SU-DHL-6 (cell line): ENCODE measurements at regions not wholly inside any gene's neighbourhood (a gene's known extent, or its start where the extent isn't known, plus 50 kb on each side); places are given as distances from the start of the nearest gene placed in this dataset.

Experiments
- H2AFZ ChIP-seq: fragments of 200-600 bp; sonication (generic); 2 replicates; pipeline ENCODE4 v1.6.1; 2014; ENCODE audit warnings: low read depth, mild to moderate bottlenecking, moderate library complexity, mixed read lengths, antibody characterized with exemption, low read length; ENCODE audit not compliant: severe bottlenecking
- H3F3A ChIP-seq: fragments of 200-600 bp; shearing (Covaris generic); 2 replicates; pipeline ENCODE4 v1.6.0; 2016; ENCODE audit warnings: antibody characterized with exemption, mild to moderate bottlenecking; ENCODE audit not compliant: insufficient read depth
- H3K27ac ChIP-seq: fragments of 200-600 bp; sonication (generic); 2 replicates; pipeline ENCODE4 v1.5.1; 2016; ENCODE audit warnings: low read depth, mild to moderate bottlenecking, low read length, moderate library complexity, mixed read lengths
- H3K27me3 ChIP-seq: fragments of 200-600 bp; sonication (generic), shearing (Covaris generic); 2 replicates; pipeline ENCODE4 v1.6.0; 2014; ENCODE audit warnings: mild to moderate bottlenecking, low read length
- H3K36me3 ChIP-seq: fragments of 200-600 bp; sonication (generic); 2 replicates; pipeline ENCODE4 v1.6.1; 2014; ENCODE audit warnings: mild to moderate bottlenecking, low read length, mixed read lengths
- H3K4me2 ChIP-seq: fragments of 300-600, 200-600 bp; shearing (Covaris generic), sonication (generic); 2 replicates; pipeline ENCODE4 v1.6.0; 2014; ENCODE audit warnings: low read length, low read depth, mild to moderate bottlenecking; ENCODE audit not compliant: poor library complexity, severe bottlenecking
- H3K4me3 ChIP-seq: fragments of 200-600 bp; sonication (generic); 2 replicates; pipeline ENCODE4 v1.5.1; 2014; ENCODE audit warnings: antibody characterized with exemption, low read length, mild to moderate bottlenecking, mixed read lengths; ENCODE audit not compliant: insufficient read depth, poor library complexity, severe bottlenecking
- H3K79me2 ChIP-seq: fragments of 200-600 bp; sonication (generic); 2 replicates; pipeline ENCODE4 v1.6.1; 2014; ENCODE audit warnings: mild to moderate bottlenecking, low read length, moderate library complexity; ENCODE audit not compliant: insufficient read depth
- H3K9ac ChIP-seq: fragments of 200-600 bp; sonication (generic); 2 replicates; pipeline ENCODE4 v1.7.0; 2014; ENCODE audit warnings: mild to moderate bottlenecking, low read length
- H3K9me2 ChIP-seq: fragments of 200-600 bp; sonication (generic); replicated peaks from 2 replicates; pipeline ENCODE4 v1.6.1; 2014; ENCODE audit warnings: low read length; ENCODE audit not compliant: insufficient read depth
- H3K9me3 ChIP-seq: fragments of 200-600 bp; sonication (generic); 2 replicates; pipeline ENCODE4 v1.6.1; 2014; ENCODE audit warnings: low read length, mixed read lengths; ENCODE audit not compliant: insufficient read depth
- H4K20me1 ChIP-seq: fragments of 200-600 bp; sonication (generic); 2 replicates; pipeline ENCODE4 v1.6.1; 2014; ENCODE audit warnings: low read depth, mild to moderate bottlenecking, antibody characterized with exemption, low read length, moderate library complexity, mixed read lengths
- EZH2phosphoT487 ChIP-seq: fragments of 200-600 bp; sonication (generic), shearing (Covaris generic); conservative IDR thresholded peaks from 2 replicates; pipeline ENCODE4 v1.6.1; 2018; ENCODE audit warnings: mild to moderate bottlenecking, antibody characterized with exemption, low read length, moderate library complexity, mixed read lengths
- TF ChIP-seq, protein P1 (sequence below): fragments of 200-600 bp; sonication (generic); IDR thresholded peaks from one replicate; pipeline ENCODE4 v1.5.1; 2017; ENCODE audit warnings: antibody characterized with exemption, mild to moderate bottlenecking, low read length, moderate library complexity; ENCODE audit not compliant: insufficient read depth, poor library complexity, severe bottlenecking

DNA sequence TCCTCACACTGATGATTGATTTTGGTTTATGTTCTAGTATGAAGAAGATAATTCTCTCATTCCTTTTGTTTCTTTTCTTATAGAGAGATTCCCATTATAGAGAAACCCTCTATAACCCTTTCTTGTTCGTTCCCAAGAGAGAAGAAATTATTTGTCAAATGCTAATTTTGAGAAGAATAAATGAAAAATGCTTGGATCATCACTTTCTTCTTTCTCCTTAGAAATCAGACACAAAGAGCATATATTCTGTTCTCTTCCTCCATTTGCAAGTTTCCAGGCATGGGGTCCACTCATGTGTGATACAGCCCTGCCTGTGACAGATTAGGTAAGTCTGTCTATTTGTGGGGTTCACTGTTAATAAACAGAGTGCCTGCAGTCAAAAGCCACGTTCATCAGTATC, 222.6 kb upstream of the NECTIN3 start:
- Histone ChIP-seq H3K9me3 (no peaks in the 10 kb centered on the region), H3K27ac (no peak overlapping the region), H4K20me1 (no peaks in the 10 kb centered on the region), H3K4me2 (no peak overlapping the region), H3K9me2 (no peaks in the 10 kb centered on the region), H3K79me2 (no peaks in the 10 kb centered on the region), H2AFZ (no peak overlapping the region), H3K36me3 (no peaks in the 10 kb centered on the region), H3K9ac (no peak overlapping the region), H3F3A (no peaks in the 10 kb centered on the region), H3K4me3 (no peak overlapping the region), H3K27me3 (no peaks in the 10 kb centered on the region)
- TF ChIP-seq, protein P1, sequence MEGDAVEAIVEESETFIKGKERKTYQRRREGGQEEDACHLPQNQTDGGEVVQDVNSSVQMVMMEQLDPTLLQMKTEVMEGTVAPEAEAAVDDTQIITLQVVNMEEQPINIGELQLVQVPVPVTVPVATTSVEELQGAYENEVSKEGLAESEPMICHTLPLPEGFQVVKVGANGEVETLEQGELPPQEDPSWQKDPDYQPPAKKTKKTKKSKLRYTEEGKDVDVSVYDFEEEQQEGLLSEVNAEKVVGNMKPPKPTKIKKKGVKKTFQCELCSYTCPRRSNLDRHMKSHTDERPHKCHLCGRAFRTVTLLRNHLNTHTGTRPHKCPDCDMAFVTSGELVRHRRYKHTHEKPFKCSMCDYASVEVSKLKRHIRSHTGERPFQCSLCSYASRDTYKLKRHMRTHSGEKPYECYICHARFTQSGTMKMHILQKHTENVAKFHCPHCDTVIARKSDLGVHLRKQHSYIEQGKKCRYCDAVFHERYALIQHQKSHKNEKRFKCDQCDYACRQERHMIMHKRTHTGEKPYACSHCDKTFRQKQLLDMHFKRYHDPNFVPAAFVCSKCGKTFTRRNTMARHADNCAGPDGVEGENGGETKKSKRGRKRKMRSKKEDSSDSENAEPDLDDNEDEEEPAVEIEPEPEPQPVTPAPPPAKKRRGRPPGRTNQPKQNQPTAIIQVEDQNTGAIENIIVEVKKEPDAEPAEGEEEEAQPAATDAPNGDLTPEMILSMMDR, result no peak
- TF ChIP-seq EZH2phosphoT487, result no peak

DNA sequence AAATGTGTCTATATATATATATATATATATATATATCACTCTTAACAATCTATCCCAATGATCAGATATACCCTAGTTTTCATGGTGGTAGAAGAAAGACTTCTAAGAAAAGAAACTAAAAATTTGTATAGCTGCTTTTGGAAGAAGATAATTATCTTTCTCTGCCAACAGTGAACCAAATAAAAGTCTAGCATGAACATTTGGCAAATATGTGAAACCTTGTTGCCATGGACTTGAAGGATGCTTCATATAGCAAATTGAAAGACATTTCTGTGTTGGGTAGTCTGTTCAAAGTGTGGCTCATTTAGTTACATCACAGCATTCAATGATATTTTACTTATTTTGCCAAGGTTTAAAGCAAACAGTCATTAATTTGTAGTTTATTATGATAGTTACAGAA, 219.9 kb upstream of the NECTIN3 start:
- TF ChIP-seq, protein P1, result no peak
- TF ChIP-seq EZH2phosphoT487, result no peak
- Histone ChIP-seq H4K20me1 (no peaks in the 10 kb centered on the region), H3K9me3 (no peaks in the 10 kb centered on the region), H3K9me2 (no peaks in the 10 kb centered on the region), H3K27ac (no peak overlapping the region), H2AFZ (no peak overlapping the region), H3F3A (no peaks in the 10 kb centered on the region), H3K4me3 (no peak overlapping the region), H3K36me3 (no peaks in the 10 kb centered on the region), H3K9ac (no peak overlapping the region), H3K27me3 (no peaks in the 10 kb centered on the region), H3K4me2 (no peak overlapping the region), H3K79me2 (no peaks in the 10 kb centered on the region)

DNA sequence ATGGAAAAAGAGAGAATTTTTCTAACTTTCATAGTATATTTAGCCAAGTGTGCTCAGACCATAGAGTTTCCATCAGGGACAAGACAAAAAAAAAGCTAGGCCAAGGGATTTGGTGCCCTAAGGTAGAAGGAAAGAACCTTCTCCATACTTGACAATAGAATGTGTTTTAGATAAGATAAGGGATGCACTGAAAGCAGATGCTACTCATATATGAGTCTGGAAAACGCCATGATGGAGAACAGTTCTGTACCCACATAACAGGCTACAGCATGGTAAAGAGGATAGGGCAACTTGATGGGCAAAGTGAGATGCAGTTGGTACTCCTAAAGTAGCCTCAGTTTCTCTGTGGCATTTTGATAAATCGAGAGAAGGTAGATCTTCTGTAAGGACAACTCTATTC, 216.4 kb upstream of the NECTIN3 start:
- Histone ChIP-seq H3K9me3 (no peaks in the 10 kb centered on the region), H3K4me3 (no peak overlapping the region)

More for the DNA sequence above, 216.4 kb upstream of the NECTIN3 start:
- no peak overlapping the region for H3K4me2 ChIP-seq
- no peak for TF ChIP-seq EZH2phosphoT487
- TF ChIP-seq, protein P1, result no peak
- no peaks in the 10 kb centered on the region for H3K36me3 ChIP-seq
- no peak overlapping the region for H3K27ac ChIP-seq
- H2AFZ ChIP-seq, result no peak overlapping the region
- no peaks in the 10 kb centered on the region for H4K20me1 ChIP-seq
- H3K9me2 ChIP-seq, result no peaks in the 10 kb centered on the region
- no peaks in the 10 kb centered on the region for H3F3A ChIP-seq
- H3K9ac ChIP-seq, result no peak overlapping the region
- H3K27me3 ChIP-seq, result no peaks in the 10 kb centered on the region
- no peaks in the 10 kb centered on the region for H3K79me2 ChIP-seq
